Left ventricle myocardium inferior (tissue), 1 donor: ENCODE measurements at regions not wholly inside any gene's neighbourhood (a gene's known extent, or its start where the extent isn't known, plus 50 kb on each side); places are given as distances from the start of the nearest gene placed in this dataset.

Experiments used
- DNase-seq: peaks from one replicate; pipeline ENCODE4 v3.0.0-alpha.2; 2020
- H3K27ac ChIP-seq: fragments of 200-600 bp; replicated peaks from 2 replicates; pipeline ENCODE4 v1.8.0; 2021
- H3K27me3 ChIP-seq: fragments of 200-600 bp; 2 replicates; pipeline ENCODE4 v1.8.0; 2021; ENCODE audit warnings: low read depth
- H3K36me3 ChIP-seq: fragments of 200-600 bp; 2 replicates; pipeline ENCODE4 v1.8.0; 2021
- H3K4me1 ChIP-seq: fragments of 200-600 bp; 2 replicates; pipeline ENCODE4 v1.8.0; 2021
- H3K4me3 ChIP-seq: fragments of 200-600 bp; 2 replicates; pipeline ENCODE4 v1.8.0; 2021; ENCODE audit warnings: mild to moderate bottlenecking, moderate library complexity
- H3K9me3 ChIP-seq: fragments of 200-600 bp; replicated peaks from 2 replicates; pipeline ENCODE4 v1.8.0; 2021
- intact Hi-C: fragments of 100-400 bp; cut with micrococcal nuclease; formaldehyde crosslinking; loops from one replicate; pipeline ENCODE4 v1.11.0; 2022
- TF ChIP-seq, protein P1 (sequence below): fragments of 200-600 bp; IDR thresholded peaks from 2 replicates; pipeline ENCODE4 v1.8.0; 2021; ENCODE audit warnings: antibody characterized with exemption, mild to moderate bottlenecking, borderline replicate concordance
- donor health status: DM: no; HTN: yes; CAD: no; lungs with severe emphysema.

DNA sequence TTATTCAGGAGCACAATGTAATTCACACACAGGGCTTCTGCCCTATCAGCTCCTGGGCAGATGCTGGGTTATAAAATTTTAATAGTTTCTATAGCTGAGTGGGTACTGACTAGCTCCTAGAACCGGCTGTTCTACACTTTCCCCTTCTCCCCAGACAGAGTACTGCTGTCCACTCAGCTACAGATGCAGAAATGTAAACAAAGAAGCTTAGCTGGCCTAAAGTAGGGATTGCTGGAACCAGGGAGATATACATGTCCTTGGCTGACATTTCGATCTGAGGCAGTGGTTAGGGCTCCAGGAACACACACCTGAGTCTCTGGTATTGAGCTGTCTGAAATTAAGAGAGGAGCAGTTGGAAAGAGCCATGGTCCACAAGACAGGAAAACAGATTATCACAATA, 211.5 kb upstream of the USP24 start:
- Histone ChIP-seq H3K4me1 (peaks cover 8% of the 10 kb centered on the region), H3K27ac (no peak overlapping the region), H3K9me3 (peaks cover 14% of the 10 kb centered on the region), H3K27me3 (no peaks in the 10 kb centered on the region), H3K36me3 (no peaks in the 10 kb centered on the region), H3K4me3 (no peak overlapping the region)
- TF ChIP-seq, protein P1, sequence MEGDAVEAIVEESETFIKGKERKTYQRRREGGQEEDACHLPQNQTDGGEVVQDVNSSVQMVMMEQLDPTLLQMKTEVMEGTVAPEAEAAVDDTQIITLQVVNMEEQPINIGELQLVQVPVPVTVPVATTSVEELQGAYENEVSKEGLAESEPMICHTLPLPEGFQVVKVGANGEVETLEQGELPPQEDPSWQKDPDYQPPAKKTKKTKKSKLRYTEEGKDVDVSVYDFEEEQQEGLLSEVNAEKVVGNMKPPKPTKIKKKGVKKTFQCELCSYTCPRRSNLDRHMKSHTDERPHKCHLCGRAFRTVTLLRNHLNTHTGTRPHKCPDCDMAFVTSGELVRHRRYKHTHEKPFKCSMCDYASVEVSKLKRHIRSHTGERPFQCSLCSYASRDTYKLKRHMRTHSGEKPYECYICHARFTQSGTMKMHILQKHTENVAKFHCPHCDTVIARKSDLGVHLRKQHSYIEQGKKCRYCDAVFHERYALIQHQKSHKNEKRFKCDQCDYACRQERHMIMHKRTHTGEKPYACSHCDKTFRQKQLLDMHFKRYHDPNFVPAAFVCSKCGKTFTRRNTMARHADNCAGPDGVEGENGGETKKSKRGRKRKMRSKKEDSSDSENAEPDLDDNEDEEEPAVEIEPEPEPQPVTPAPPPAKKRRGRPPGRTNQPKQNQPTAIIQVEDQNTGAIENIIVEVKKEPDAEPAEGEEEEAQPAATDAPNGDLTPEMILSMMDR: no peak
- intact Hi-C loops: no loop called here
- DNase-seq: no peak

DNA sequence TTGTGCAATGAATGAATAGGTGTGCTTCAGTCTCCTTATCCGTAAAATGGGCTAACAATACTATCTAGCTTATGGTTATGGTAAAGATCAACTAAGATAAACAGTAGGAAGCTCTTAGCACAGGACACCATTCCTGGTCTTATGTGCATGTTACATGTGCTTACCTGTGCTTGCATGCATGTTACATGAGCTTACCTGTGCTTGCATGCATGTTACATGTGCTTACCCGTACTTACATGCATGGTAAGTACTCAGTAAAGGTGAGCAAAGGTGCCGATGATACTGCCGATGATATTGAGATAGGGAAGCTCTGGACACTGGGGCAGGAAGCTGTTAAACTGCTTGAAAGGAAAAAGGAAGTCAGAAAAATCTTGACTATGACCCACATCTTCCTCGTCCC, 211.0 kb upstream of the USP24 start:
- intact Hi-C loops: no loop called here
- H3K36me3 ChIP-seq: no peaks in the 10 kb centered on the region
- peaks cover 8% of the 10 kb centered on the region for H3K4me1 ChIP-seq
- H3K4me3 ChIP-seq: no peak overlapping the region
- H3K27me3 ChIP-seq: no peaks in the 10 kb centered on the region
- TF ChIP-seq, protein P1: no peak
- DNase-seq: no peak
- H3K9me3 ChIP-seq: peaks cover 14% of the 10 kb centered on the region
- no peak overlapping the region for H3K27ac ChIP-seq

DNA sequence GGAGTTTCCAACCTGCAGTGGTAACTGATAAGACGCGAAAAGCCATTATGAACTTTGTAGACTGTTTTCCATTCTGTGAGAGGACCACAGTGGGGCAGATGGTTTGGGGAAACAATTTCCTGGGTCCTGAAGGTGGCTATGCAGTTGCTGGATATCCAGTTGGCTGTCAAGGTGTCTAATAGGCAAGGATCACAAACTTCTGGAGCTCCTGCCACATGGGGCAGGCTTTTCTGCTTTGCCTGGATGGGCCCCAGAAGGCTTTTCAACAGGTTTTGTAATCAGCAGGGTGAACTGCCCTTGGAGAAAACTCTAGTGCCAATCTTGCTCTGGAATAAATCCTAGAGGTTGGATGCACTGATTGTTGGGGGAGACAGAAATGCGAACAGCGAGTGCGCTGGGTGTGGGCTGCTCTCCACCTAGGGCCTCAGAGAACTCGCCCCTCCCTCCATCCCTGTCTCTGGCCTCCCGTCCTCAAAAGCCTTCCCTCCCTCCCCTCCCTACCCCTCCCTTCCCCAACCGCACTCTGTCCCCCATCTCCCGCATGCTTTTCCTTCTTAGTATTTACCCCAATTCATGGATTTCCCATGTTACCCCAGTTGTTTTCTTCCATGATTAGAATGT, 210.3 kb upstream of the USP24 start:
- intact Hi-C loops: no loop called here
- TF ChIP-seq, protein P1: no peak

DNA sequence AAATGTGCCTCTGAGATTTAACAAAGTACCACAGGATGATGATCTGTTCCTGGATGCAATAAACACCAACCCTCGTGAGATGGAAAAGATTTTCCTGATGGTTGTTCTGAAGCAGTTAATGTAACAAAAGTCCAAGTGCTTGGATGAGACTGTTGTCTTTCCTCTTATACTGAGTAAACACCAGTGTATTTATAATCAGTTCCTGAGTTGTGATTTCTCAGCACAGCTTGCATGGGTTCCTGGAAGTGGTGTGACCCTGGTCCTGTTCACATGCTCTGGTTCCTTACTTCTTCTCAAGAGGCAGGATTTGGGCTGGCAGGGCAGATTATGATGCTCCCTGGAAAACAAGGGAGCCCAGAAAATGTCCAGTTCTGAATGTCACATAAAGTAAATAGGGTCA, 208.2 kb upstream of the USP24 start:
- no peak overlapping the region for H3K27ac ChIP-seq
- H3K27me3 ChIP-seq: no peaks in the 10 kb centered on the region
- H3K36me3 ChIP-seq: no peaks in the 10 kb centered on the region
- intact Hi-C loops: no loop called here
- TF ChIP-seq, protein P1: no peak
- H3K9me3 ChIP-seq: peaks cover 14% of the 10 kb centered on the region
- no peak for DNase-seq
- H3K4me1 ChIP-seq: no peaks in the 10 kb centered on the region
- no peak overlapping the region for H3K4me3 ChIP-seq

More for the DNA sequence above, 210.3 kb upstream of the USP24 start:
- no peak for DNase-seq
- Histone ChIP-seq H3K4me3 (no peak overlapping the region), H3K9me3 (peaks cover 14% of the 10 kb centered on the region), H3K4me1 (peaks cover 8% of the 10 kb centered on the region), H3K27ac (no peak overlapping the region), H3K27me3 (no peaks in the 10 kb centered on the region), H3K36me3 (no peaks in the 10 kb centered on the region)

DNA sequence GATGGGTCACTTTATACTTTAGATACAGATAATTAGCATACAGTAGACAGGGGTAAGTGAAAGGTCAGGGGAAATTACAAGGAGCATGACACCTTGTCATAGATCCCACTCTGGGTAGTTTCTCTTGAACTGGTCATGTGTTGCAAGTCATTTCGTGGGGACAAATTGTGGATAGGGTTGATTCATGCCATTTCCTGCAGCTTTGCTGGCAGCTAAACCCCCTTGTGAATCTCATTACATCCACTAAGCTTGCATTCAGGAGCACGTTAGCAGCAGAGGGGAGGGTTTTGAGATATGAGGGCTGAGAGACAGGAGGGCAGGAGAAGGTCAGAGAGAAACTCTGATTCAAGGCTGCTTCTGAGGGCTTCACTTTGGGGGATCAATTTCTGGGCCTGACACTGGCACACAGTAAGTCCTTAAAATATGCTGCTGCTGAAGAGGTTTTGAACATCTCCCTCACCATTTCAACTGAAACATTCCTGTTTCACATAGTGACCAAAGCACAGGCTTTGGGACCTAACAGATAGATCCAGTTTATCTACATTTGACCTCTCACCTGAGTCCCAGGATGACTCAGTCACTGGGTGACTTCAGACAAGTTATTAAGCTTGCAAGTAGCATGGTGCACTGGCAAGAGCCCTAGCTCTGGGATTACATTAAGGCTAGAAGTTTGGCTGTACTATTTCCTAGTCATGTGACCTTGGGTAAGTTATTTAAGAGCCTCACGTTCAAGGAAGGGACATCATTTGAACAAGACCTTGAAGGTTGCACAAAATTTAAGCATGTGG, 206.0 kb upstream of the USP24 start:
- H3K36me3 ChIP-seq: no peaks in the 10 kb centered on the region
- TF ChIP-seq, protein P1: no peak
- no peak overlapping the region for H3K27ac ChIP-seq
- intact Hi-C loops: no loop called here
- H3K27me3 ChIP-seq: no peaks in the 10 kb centered on the region
- no peak for DNase-seq
- H3K4me1 ChIP-seq: no peaks in the 10 kb centered on the region
- no peak overlapping the region for H3K4me3 ChIP-seq
- peaks cover 14% of the 10 kb centered on the region for H3K9me3 ChIP-seq
